Activated T-cell treated with anti-CD3 and anti-CD28 coated beads for 1 hour (primary cell): ENCODE measurements at regions not wholly inside any gene's neighbourhood (a gene's known extent, or its start where the extent isn't known, plus 50 kb on each side); places are given as distances from the start of the nearest gene placed in this dataset.

ENCODE experiments used
- DNase-seq: peaks from one replicate; pipeline ENCODE4 v3.0.0-alpha.2; 2020; ENCODE audit warnings: low read depth

DNA sequence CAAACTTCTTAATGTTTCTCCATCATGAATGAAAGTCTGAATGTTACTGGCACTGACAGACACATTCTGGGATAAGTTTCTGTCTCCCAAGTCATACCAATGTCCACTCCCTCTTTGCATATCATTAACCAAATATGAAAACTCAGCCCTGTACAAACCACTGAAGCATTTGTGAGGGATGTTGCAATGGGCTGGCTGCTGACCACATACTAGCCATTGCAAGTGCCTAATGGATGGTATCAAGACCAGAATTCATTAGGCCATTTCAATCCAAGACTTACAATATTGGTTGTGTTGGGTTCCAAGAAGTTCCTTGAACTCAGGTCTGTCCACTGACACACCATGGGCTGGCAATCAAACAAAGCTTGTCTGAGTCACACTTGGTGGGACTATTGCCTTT is 73.8 kb downstream of the CBLN2 start:
- DNase-seq = no peak

DNA sequence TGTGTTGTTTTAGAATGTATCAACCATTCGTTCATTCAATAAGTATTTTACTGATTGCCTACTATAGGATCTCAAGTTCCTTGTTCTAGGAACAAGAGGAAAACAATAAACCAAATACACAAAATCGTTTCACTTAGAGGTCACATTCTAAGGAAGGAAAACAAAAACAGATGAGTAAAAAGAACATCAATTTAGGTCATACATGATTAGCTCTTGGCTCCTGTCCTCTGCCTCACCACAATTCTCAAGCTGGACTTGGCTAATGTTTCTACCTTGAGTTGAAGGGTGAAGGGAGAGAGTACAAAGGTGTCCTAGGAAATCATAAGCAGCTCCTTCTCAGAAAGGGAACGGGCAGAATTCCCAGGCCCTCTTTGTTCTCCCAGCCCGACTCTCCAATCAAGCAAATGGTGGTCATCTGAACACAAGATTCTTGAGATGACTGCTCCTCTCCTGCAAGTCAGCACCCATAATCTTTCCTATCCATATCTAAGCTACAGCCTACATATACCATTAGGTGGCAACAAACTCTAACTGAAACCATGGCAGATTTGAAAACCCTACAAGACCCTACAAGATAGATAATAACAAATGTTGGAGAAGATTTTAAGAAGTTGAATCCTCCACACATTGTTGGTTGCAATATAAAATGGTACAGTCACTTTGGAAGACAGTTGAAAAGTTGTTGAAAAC is 76.0 kb downstream of the CBLN2 start:
- no peak for DNase-seq

GRCh38 chr18:72460210-72460680 is 83.9 kb downstream of the CBLN2 start:
- DNase-seq = no peak

- no peak for DNase-seq
These were observed 85.9 kb downstream of the CBLN2 start for GRCh38 chr18:72458271-72458670.

- no peak for DNase-seq
These were observed 87.3 kb downstream of the CBLN2 start for GRCh38 chr18:72456802-72457201.

DNA sequence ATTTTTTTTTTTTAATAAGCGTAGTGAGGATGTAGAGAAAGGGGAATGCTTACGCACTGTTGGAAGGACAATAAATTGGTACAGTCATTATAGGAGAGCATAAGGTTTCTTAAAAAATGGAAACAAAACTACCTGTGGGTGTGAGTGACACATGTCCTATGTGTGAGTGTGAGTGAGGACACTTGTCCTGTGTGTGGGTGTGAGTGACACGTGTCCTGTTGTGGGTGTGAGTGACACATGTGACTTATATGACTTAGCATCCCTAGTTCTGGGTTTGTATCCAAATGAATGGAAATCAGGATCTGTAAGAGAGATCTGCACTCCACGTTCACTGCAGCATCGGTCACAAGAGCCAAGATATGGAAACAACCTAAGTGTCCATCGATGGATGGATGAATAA is 91.8 kb downstream of the CBLN2 start:
- no peak for DNase-seq

- no peak for DNase-seq
These were observed 99.4 kb downstream of the CBLN2 start for GRCh38 chr18:72444798-72445155.

DNA sequence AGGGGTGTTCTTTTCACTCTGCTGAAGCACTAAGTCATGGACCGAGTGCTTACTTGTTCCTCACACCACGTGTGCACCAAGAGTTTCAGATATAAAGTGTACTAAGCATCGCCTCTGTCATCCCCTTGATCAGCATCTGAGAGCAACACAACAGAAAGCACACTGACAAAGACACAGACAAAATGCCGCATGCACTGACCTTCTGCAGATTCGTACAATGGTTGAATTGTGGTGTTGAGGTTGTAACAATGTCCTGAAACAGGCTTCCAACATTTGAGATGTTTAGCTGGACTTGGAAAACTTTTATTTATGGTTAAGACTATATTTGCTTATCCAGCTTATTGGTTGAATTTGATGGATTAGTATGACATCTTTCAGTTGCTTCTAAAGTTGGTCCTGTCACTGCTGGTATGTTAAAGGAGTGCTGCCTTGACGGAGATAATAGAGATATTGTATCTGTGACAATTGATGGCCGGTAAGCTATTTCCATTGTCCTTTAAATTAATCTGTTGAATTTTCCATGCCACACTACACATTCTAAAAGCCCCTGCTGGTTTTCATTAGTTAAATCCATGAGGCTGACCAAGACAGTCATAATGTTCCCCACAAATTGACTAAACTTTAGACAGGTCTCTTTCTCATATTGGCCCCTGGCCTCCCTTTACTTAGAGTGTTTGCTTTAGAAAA is 99.9 kb downstream of the CBLN2 start:
- no peak for DNase-seq

DNA sequence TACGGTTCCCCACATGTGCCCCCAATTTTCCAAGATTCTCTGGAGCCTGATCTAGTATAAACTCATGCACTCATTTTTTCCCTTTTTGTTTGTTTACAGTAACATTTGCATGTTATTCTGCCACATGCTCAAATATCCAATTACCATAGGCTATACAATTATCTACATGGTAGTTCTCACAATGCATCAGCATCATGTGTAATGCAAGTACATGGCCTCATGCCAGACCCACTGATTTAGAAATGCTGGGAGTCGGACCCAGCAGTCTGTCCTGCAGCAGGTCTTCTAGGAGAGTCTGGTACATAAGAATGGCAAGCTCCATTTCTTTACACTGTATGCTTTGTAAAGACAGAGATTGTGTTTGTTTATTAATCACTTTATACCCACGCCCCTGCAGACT is 107.7 kb downstream of the CBLN2 start:
- DNase-seq = no peak

GRCh38 chr18:72433756-72434155 is 110.4 kb downstream of the CBLN2 start:
- no peak for DNase-seq

GRCh38 chr18:72427721-72428120 is 116.4 kb downstream of the CBLN2 start:
- DNase-seq = no peak

DNA sequence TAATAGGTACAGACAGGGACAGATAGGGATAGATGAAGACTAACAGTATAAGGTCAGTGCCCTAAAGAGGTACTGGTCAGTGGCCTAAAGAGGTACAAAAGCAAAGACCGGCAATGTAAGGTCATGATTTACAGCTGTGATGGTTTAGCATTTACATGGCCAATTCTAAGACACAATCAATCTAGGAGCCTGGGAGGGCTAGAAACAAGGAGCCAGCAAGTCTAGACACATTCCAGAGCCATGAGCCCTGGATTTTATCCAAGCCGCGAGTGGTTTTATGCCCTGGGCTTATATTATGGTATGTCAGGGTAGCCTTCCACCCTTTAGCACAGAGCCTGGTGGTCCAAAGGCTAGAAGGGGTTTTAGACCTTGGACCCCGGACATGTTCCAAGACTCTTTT is 124.2 kb downstream of the CBLN2 start:
- no peak for DNase-seq

GRCh38 chr18:72412927-72413326 is 131.2 kb downstream of the CBLN2 start:
- DNase-seq = no peak

DNA sequence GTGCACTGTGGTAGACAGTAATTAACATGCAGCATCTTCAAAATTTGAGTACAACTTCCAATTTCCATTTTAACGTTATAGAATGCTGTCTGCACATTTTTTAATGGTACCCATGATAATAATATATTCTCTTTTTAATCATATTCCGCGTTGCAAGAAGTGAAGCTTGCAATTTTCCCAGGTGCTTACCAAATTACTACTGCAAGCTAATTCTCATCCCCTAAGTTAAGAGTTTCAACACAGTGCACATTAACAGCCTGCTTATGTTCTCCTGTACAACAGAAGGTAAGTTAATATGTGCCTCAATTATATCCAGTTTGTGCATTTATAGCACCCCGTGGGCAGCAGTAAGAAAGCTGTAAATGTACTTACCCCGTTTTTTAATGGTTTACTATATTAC is 132.9 kb downstream of the CBLN2 start:
- no peak for DNase-seq

DNA sequence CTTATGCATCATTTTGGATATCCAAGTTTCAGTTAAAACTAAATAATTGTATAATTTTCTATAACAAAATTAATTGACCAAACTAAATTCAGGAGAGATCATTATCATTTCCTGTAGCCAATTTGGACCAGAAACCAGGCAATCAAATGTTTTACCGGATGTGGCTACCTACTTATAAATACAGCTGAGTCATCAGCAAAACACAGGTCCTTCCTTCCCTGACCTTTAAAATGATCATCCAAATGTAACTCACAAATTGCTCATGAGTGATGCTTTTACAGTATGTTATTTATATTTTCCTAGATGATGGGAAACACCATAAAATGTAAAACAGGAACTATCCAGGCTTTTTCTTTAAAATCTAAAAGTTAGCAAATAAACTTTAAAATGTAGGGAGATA is 133.7 kb downstream of the CBLN2 start:
- no peak for DNase-seq

DNA sequence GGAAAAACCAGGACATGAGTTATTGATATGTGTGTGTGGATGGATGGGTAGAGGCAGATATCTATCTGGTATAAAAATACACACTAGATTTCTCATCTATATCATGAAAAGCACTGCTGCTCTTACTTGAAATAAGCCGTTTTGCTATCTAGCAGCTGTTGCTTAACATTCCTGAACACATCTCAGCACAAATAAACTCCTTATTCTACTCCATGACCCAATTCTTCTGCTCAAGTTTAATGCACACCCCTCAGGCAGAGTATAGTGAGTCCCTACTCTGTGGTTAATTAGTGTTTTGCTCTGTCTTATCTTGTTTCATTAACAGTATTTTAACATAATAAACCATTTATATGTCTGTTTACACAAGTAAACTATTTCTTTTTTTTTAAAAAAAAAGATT is 134.2 kb downstream of the CBLN2 start:
- no peak for DNase-seq

GRCh38 chr18:72407048-72407447 is 137.1 kb downstream of the CBLN2 start:
- DNase-seq = no peak

DNA sequence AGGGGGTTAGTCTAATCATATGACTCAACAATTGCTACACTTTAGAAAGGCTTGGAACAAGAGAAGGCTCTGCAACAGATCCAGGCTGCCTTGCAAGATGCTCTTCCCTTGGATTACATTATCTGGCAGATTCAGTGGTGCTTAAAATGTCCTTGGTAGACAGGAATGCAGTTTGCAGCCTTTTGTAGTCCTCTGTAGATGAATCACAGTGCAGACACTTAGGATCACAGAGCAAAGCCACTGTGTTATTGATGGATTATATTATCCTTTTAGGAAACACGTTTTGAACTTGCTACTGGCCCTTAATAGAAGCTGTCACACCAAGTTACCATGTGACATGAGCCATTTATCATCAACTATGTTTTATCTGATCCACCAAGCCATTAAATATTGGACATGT is 152.2 kb downstream of the CBLN2 start:
- DNase-seq = no peak

- DNase-seq = no peak
These were observed 152.7 kb downstream of the CBLN2 start for GRCh38 chr18:72391427-72391826.

DNA sequence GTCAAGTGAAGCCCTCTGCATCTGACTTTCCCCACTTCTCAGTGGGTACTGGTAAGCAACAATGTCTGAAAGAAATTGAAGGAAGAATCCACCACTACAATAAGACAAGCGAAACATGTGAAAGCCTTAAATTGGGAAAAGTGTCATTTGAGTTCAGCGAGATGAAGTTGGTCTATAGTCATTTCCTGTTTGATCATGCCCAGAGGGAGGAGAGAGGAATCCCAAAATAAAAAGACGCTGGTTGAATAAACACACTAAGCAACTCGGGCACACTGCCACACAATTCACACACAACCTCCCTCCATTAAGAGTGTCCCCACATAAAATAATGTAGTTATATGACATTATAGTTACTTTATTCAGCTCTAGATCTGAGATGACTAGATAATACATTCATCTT is 166.1 kb downstream of the CBLN2 start:
- DNase-seq = no peak

- DNase-seq = no peak
These were observed 167.9 kb downstream of the CBLN2 start for GRCh38 chr18:72376256-72376655.

GRCh38 chr18:72375618-72376017 is 168.5 kb downstream of the CBLN2 start:
- DNase-seq = no peak

GRCh38 chr18:72372076-72372475 is 172.1 kb downstream of the CBLN2 start:
- no peak for DNase-seq

DNA sequence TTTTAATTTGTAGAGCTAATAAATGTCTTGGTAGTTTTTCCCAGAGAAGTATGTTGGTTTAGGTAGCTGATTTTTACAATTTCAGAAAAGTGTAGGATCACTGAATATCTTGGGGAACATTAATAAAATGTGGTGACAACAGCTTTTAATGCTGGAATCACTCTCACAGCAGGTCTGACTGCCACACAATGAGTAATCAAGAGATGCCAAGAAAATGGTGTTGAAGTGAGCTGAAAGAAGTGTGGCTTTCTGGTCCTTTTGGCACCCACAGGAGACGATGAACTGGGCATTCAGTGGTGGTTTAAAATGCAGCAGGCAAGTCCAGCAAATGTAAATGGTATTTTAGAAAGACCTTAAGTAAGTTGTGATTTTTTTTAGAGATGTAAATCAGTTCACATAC is 175.8 kb downstream of the CBLN2 start:
- DNase-seq = no peak
